ENCODE measurements at regions not wholly inside any gene's neighbourhood (a gene's known extent, or its start where the extent isn't known, plus 50 kb on each side); places are given as distances from the start of the nearest gene placed in this dataset.

- H3K9me3 ChIP-seq (ENCODE audit: low read length) = no peaks in the 10 kb centered on the region
- H3K27me3 ChIP-seq (ENCODE audit: insufficient read depth, low read length) = no peaks in the 10 kb centered on the region
- no peaks in the 10 kb centered on the region for H3K4me1 ChIP-seq (ENCODE audit: insufficient read depth, low read length)
- H3K36me3 ChIP-seq (ENCODE audit: insufficient read depth, low read length) = no peaks in the 10 kb centered on the region
- no peak overlapping the region for H2AFZ ChIP-seq (ENCODE audit: low read depth, low read length)
- H3K4me3 ChIP-seq (ENCODE audit: low read length) = no peak overlapping the region
Observed at GRCh38 chr12:30823764-30824163, 69.0 kb upstream of the CAPRIN2 start.

- Histone ChIP-seq H3K4me3 (ENCODE audit: low read length) (no peak overlapping the region), H3K9me3 (ENCODE audit: low read length) (no peaks in the 10 kb centered on the region), H3K27me3 (ENCODE audit: insufficient read depth, low read length) (no peaks in the 10 kb centered on the region)
Observed at GRCh38 chr12:30823156-30823699, 68.5 kb upstream of the CAPRIN2 start.

GRCh38 chr12:30822385-30823155 lies 67.8 kb upstream of the CAPRIN2 start:
- no peaks in the 10 kb centered on the region for H3K27me3 ChIP-seq (ENCODE audit: insufficient read depth, low read length)
- H3K36me3 ChIP-seq (ENCODE audit: insufficient read depth, low read length) = no peaks in the 10 kb centered on the region
- peak overlapping the region; percentile 65 for H2AFZ ChIP-seq (ENCODE audit: low read depth, low read length)
- no peaks in the 10 kb centered on the region for H3K4me1 ChIP-seq (ENCODE audit: insufficient read depth, low read length)
- peak overlapping the region; percentile 18 for H3K4me3 ChIP-seq (ENCODE audit: low read length)
- no peaks in the 10 kb centered on the region for H3K9me3 ChIP-seq (ENCODE audit: low read length)

More at GRCh38 chr12:30823156-30823699, 68.5 kb upstream of the CAPRIN2 start:
- H3K36me3 ChIP-seq (ENCODE audit: insufficient read depth, low read length) = no peaks in the 10 kb centered on the region
- H3K4me1 ChIP-seq (ENCODE audit: insufficient read depth, low read length) = no peaks in the 10 kb centered on the region
- peak overlapping the region; percentile 65 for H2AFZ ChIP-seq (ENCODE audit: low read depth, low read length)

GRCh38 chr12:30820406-30820946 lies 65.7 kb upstream of the CAPRIN2 start:
- no peak overlapping the region for H2AFZ ChIP-seq (ENCODE audit: low read depth, low read length)
- no peak overlapping the region for H3K4me3 ChIP-seq (ENCODE audit: low read length)
- no peaks in the 10 kb centered on the region for H3K4me1 ChIP-seq (ENCODE audit: insufficient read depth, low read length)
- no peaks in the 10 kb centered on the region for H3K36me3 ChIP-seq (ENCODE audit: insufficient read depth, low read length)
- no peaks in the 10 kb centered on the region for H3K27me3 ChIP-seq (ENCODE audit: insufficient read depth, low read length)
- H3K9me3 ChIP-seq (ENCODE audit: low read length) = no peaks in the 10 kb centered on the region

- no peaks in the 10 kb centered on the region for H3K9me3 ChIP-seq (ENCODE audit: low read length)
- H3K27me3 ChIP-seq (ENCODE audit: insufficient read depth, low read length) = no peaks in the 10 kb centered on the region
- no peaks in the 10 kb centered on the region for H3K4me1 ChIP-seq (ENCODE audit: insufficient read depth, low read length)
- no peak overlapping the region for H2AFZ ChIP-seq (ENCODE audit: low read depth, low read length)
- H3K36me3 ChIP-seq (ENCODE audit: insufficient read depth, low read length) = no peaks in the 10 kb centered on the region
- H3K4me3 ChIP-seq (ENCODE audit: low read length) = no peak overlapping the region
Observed at GRCh38 chr12:30818562-30818961, 63.8 kb upstream of the CAPRIN2 start.

GRCh38 chr12:30816742-30817465 lies 62.2 kb upstream of the CAPRIN2 start:
- Histone ChIP-seq H3K36me3 (ENCODE audit: insufficient read depth, low read length) (no peaks in the 10 kb centered on the region), H3K9me3 (ENCODE audit: low read length) (no peaks in the 10 kb centered on the region), H3K4me3 (ENCODE audit: low read length) (no peak overlapping the region)

GRCh38 chr12:30814295-30814655 lies 59.5 kb upstream of the CAPRIN2 start:
- no peaks in the 10 kb centered on the region for H3K27me3 ChIP-seq (ENCODE audit: insufficient read depth, low read length)
- no peaks in the 10 kb centered on the region for H3K9me3 ChIP-seq (ENCODE audit: low read length)
- H3K4me3 ChIP-seq (ENCODE audit: low read length) = no peak overlapping the region
- H3K4me1 ChIP-seq (ENCODE audit: insufficient read depth, low read length) = no peaks in the 10 kb centered on the region
- H3K36me3 ChIP-seq (ENCODE audit: insufficient read depth, low read length) = no peaks in the 10 kb centered on the region
- no peak overlapping the region for H2AFZ ChIP-seq (ENCODE audit: low read depth, low read length)

More at GRCh38 chr12:30816742-30817465, 62.2 kb upstream of the CAPRIN2 start:
- H3K4me1 ChIP-seq (ENCODE audit: insufficient read depth, low read length) = no peaks in the 10 kb centered on the region
- no peak overlapping the region for H2AFZ ChIP-seq (ENCODE audit: low read depth, low read length)
- no peaks in the 10 kb centered on the region for H3K27me3 ChIP-seq (ENCODE audit: insufficient read depth, low read length)

- H3K9me3 ChIP-seq (ENCODE audit: low read length) = no peaks in the 10 kb centered on the region
- no peaks in the 10 kb centered on the region for H3K36me3 ChIP-seq (ENCODE audit: insufficient read depth, low read length)
- no peak overlapping the region for H2AFZ ChIP-seq (ENCODE audit: low read depth, low read length)
- H3K4me3 ChIP-seq (ENCODE audit: low read length) = no peak overlapping the region
- H3K27me3 ChIP-seq (ENCODE audit: insufficient read depth, low read length) = no peaks in the 10 kb centered on the region
- no peaks in the 10 kb centered on the region for H3K4me1 ChIP-seq (ENCODE audit: insufficient read depth, low read length)
Observed at GRCh38 chr12:30813525-30814294, 59.0 kb upstream of the CAPRIN2 start.

- Histone ChIP-seq H2AFZ (ENCODE audit: low read depth, low read length) (no peak overlapping the region), H3K27me3 (ENCODE audit: insufficient read depth, low read length) (no peaks in the 10 kb centered on the region), H3K36me3 (ENCODE audit: insufficient read depth, low read length) (no peaks in the 10 kb centered on the region), H3K4me1 (ENCODE audit: insufficient read depth, low read length) (no peaks in the 10 kb centered on the region), H3K4me3 (ENCODE audit: low read length) (no peak overlapping the region), H3K9me3 (ENCODE audit: low read length) (no peaks in the 10 kb centered on the region)
Observed at GRCh38 chr12:30811966-30812365, 57.2 kb upstream of the CAPRIN2 start.

- H3K36me3 ChIP-seq (ENCODE audit: insufficient read depth, low read length) = no peaks in the 10 kb centered on the region
- H3K4me1 ChIP-seq (ENCODE audit: insufficient read depth, low read length) = no peaks in the 10 kb centered on the region
- H2AFZ ChIP-seq (ENCODE audit: low read depth, low read length) = no peak overlapping the region
Observed at GRCh38 chr12:30810918-30811317, 56.2 kb upstream of the CAPRIN2 start.

GRCh38 chr12:30807695-30808034 lies 52.9 kb upstream of the CAPRIN2 start:
- H3K4me3 ChIP-seq (ENCODE audit: low read length) = no peak overlapping the region
- no peak overlapping the region for H2AFZ ChIP-seq (ENCODE audit: low read depth, low read length)
- H3K36me3 ChIP-seq (ENCODE audit: insufficient read depth, low read length) = no peaks in the 10 kb centered on the region
- no peaks in the 10 kb centered on the region for H3K9me3 ChIP-seq (ENCODE audit: low read length)
- H3K27me3 ChIP-seq (ENCODE audit: insufficient read depth, low read length) = no peaks in the 10 kb centered on the region
- H3K4me1 ChIP-seq (ENCODE audit: insufficient read depth, low read length) = no peaks in the 10 kb centered on the region

More at GRCh38 chr12:30810918-30811317, 56.2 kb upstream of the CAPRIN2 start:
- no peaks in the 10 kb centered on the region for H3K9me3 ChIP-seq (ENCODE audit: low read length)
- no peaks in the 10 kb centered on the region for H3K27me3 ChIP-seq (ENCODE audit: insufficient read depth, low read length)
- no peak overlapping the region for H3K4me3 ChIP-seq (ENCODE audit: low read length)

GRCh38 chr12:30806989-30807694 lies 52.4 kb upstream of the CAPRIN2 start:
- H3K4me1 ChIP-seq (ENCODE audit: insufficient read depth, low read length) = no peaks in the 10 kb centered on the region
- no peaks in the 10 kb centered on the region for H3K36me3 ChIP-seq (ENCODE audit: insufficient read depth, low read length)
- no peak overlapping the region for H2AFZ ChIP-seq (ENCODE audit: low read depth, low read length)
- no peaks in the 10 kb centered on the region for H3K27me3 ChIP-seq (ENCODE audit: insufficient read depth, low read length)
- H3K4me3 ChIP-seq (ENCODE audit: low read length) = no peak overlapping the region
- no peaks in the 10 kb centered on the region for H3K9me3 ChIP-seq (ENCODE audit: low read length)

Measured in neuron (in vitro differentiated cells).